IMR-90 (cell line): ENCODE measurements at regions not wholly inside any gene's neighbourhood (a gene's known extent, or its start where the extent isn't known, plus 50 kb on each side); places are given as distances from the start of the nearest gene placed in this dataset.

Experiments
- ATAC-seq: fragments of 200-7000 bp; cut with Tn5 transposase; 2 replicates; pipeline ENCODE4 v1.9.1; 2020; ENCODE audit warnings: low read depth, mild to moderate bottlenecking, moderate library complexity
- BruUV-seq: library from RNA; stranded (reverse); fragments of 400-500 nt; replicated peaks from 2 replicates; lab custom pipeline; 2021; lab: Mats Ljungman, UMichigan
- CTCF ChIA-PET: fragments of 300-600 bp; formaldehyde crosslinking; extraction: SDS; loops from one replicate; lab custom pipeline; 2021; ENCODE audit warnings: antibody characterized with exemption; lab: Yijun Ruan, JAX
- POLR2A ChIA-PET: fragments of 300-600 bp; sonication (Branson Sonifier 250); formaldehyde crosslinking; loops from one replicate; lab custom pipeline; 2022; ENCODE audit warnings: antibody characterized with exemption; ENCODE audit not compliant: unreplicated experiment; lab: Charles Lee
- DNase-seq: peaks from one replicate; pipeline ENCODE4 v3.0.0; 2013
- H2AFZ ChIP-seq: replicated peaks from 2 replicates; pipeline ENCODE3; 2013; ENCODE audit warnings: low read length, mild to moderate bottlenecking; ENCODE audit not compliant: poor library complexity
- H2AK5ac ChIP-seq: 2 replicates; pipeline ENCODE4 v1.6.1; 2013; ENCODE audit warnings: low read depth, low read length, inconsistent platforms
- H2AK9ac ChIP-seq: replicated peaks from 2 replicates; pipeline ENCODE3; 2013; ENCODE audit warnings: mild to moderate bottlenecking, low read depth, low read length, moderate library complexity; ENCODE audit not compliant: poor library complexity
- H2BK120ac ChIP-seq: 2 replicates; pipeline ENCODE4 v1.6.1; 2013; ENCODE audit warnings: low read depth, low read length, inconsistent platforms
- H2BK15ac ChIP-seq: 3 replicates; pipeline ENCODE4 v1.6.1; 2013; ENCODE audit warnings: low read depth, low read length, inconsistent platforms
- H2BK20ac ChIP-seq: 2 replicates; pipeline ENCODE4 v1.6.1; 2013; ENCODE audit warnings: low read depth, mild to moderate bottlenecking, inconsistent platforms, low read length, moderate library complexity
- H2BK5ac ChIP-seq: 2 replicates; pipeline ENCODE4 v1.6.1; 2013; ENCODE audit warnings: mild to moderate bottlenecking, low read depth, low read length, inconsistent platforms; ENCODE audit not compliant: poor library complexity, severe bottlenecking
- H3K14ac ChIP-seq: replicated peaks from 2 replicates; pipeline ENCODE4 v1.6.1; 2013; ENCODE audit warnings: low read depth, low read length, inconsistent platforms
- H3K18ac ChIP-seq: 2 replicates; pipeline ENCODE4 v1.6.1; 2013; ENCODE audit warnings: low read depth, low read length, control low read depth
- H3K23ac ChIP-seq: 2 replicates; pipeline ENCODE4 v1.6.1; 2013; ENCODE audit warnings: low read depth, low read length, inconsistent platforms
- H3K27ac ChIP-seq: 2 replicates; pipeline ENCODE4 v1.5.1; 2013; ENCODE audit warnings: mild to moderate bottlenecking, control low read depth, low read length; ENCODE audit not compliant: insufficient read depth
- H3K27me3 ChIP-seq: 2 replicates; pipeline ENCODE4 v1.6.1; 2013; ENCODE audit warnings: low read length; ENCODE audit not compliant: control insufficient read depth, insufficient read depth
- H3K36me3 ChIP-seq: 2 replicates; pipeline ENCODE4 v1.6.1; 2013; ENCODE audit warnings: low read length, mixed read lengths; ENCODE audit not compliant: control insufficient read depth, insufficient read depth
- H3K4ac ChIP-seq: 2 replicates; pipeline ENCODE4 v1.6.1; 2013; ENCODE audit warnings: low read depth, low read length, inconsistent platforms
- H3K4me1 ChIP-seq: 2 replicates; pipeline ENCODE4 v1.6.1; 2013; ENCODE audit warnings: low read length, mixed read lengths; ENCODE audit not compliant: control insufficient read depth, insufficient read depth
- H3K4me2 ChIP-seq: 2 replicates; pipeline ENCODE4 v1.6.1; 2013; ENCODE audit warnings: low read depth, mild to moderate bottlenecking, control low read depth, low read length, moderate library complexity
- H3K4me3 ChIP-seq: 2 replicates; pipeline ENCODE4 v1.5.1; 2013; ENCODE audit warnings: low read depth, mild to moderate bottlenecking, control low read depth, low read length, moderate library complexity; ENCODE audit not compliant: insufficient read depth
- H3K56ac ChIP-seq: 2 replicates; pipeline ENCODE4 v1.6.1; 2013; ENCODE audit warnings: low read length, inconsistent platforms; ENCODE audit not compliant: insufficient read depth; ENCODE audit errors: extremely low read depth
- H3K79me1 ChIP-seq, 2 experiments: 2 replicates each; pipeline ENCODE4 v1.6.1; 2013; ENCODE audit warnings: low read length in 2 of 2, inconsistent platforms in 1 of 2, low read depth in 1 of 2
- H3K9ac ChIP-seq: 2 replicates; pipeline ENCODE4 v1.6.1; 2013; ENCODE audit warnings: low read depth, low read length, control low read depth
- H3K9me1 ChIP-seq: 2 replicates; pipeline ENCODE4 v1.6.1; 2013; ENCODE audit warnings: low read length, inconsistent platforms; ENCODE audit not compliant: insufficient read depth
- H3K9me3 ChIP-seq: 2 replicates; pipeline ENCODE4 v1.6.1; 2013; ENCODE audit warnings: low read length; ENCODE audit not compliant: control insufficient read depth, insufficient read depth
- H4K20me1 ChIP-seq: 2 replicates; pipeline ENCODE4 v1.6.1; 2013; ENCODE audit warnings: low read length, inconsistent platforms; ENCODE audit not compliant: insufficient read depth
- H4K5ac ChIP-seq: 2 replicates; pipeline ENCODE4 v1.6.1; 2013; ENCODE audit warnings: mild to moderate bottlenecking, low read depth, low read length, control low read depth
- H4K8ac ChIP-seq, 2 experiments: 2 replicates each; pipeline ENCODE4 v1.6.1; 2013; ENCODE audit warnings: low read depth in 2 of 2, low read length in 2 of 2, control low read depth in 1 of 2, inconsistent platforms in 1 of 2
- H4K91ac ChIP-seq: 2 replicates; pipeline ENCODE4 v1.6.1; 2013; ENCODE audit warnings: low read depth, low read length, inconsistent platforms; ENCODE audit not compliant: insufficient read depth
- BHLHE40 ChIP-seq: fragments of 150-350 bp; IDR thresholded peaks from 2 replicates; pipeline ENCODE4 v1.6.1; 2016; ENCODE audit warnings: mild to moderate bottlenecking, low read depth, low read length
- CEBPB ChIP-seq: IDR thresholded peaks from 2 replicates; pipeline ENCODE4 v1.6.1; 2012; ENCODE audit warnings: low read depth, low read length, improper control_type of control experiment
- FOS ChIP-seq: fragments of 150-350 bp; IDR thresholded peaks from 2 replicates; pipeline ENCODE4 v1.6.1; 2016; ENCODE audit warnings: low read depth, low read length
- MXI1 ChIP-seq: IDR thresholded peaks from 2 replicates; pipeline ENCODE4 v1.6.1; 2012; ENCODE audit warnings: low read depth, mild to moderate bottlenecking, low read length, moderate library complexity, borderline replicate concordance
- POLR2A ChIP-seq: IDR thresholded peaks from 2 replicates; pipeline ENCODE4 v1.6.1; 2012; ENCODE audit warnings: mild to moderate bottlenecking, low read depth, low read length
- RAD21 ChIP-seq: IDR thresholded peaks from 2 replicates; pipeline ENCODE4 v1.6.1; 2012; ENCODE audit warnings: low read length, improper control_type of control experiment
- RCOR1 ChIP-seq: IDR thresholded peaks from 2 replicates; pipeline ENCODE4 v1.6.1; 2012; ENCODE audit warnings: mild to moderate bottlenecking, low read length, improper control_type of control experiment; ENCODE audit not compliant: insufficient replicate concordance
- RFX5 ChIP-seq: IDR thresholded peaks from 2 replicates; pipeline ENCODE4 v1.8.0; 2012; ENCODE audit warnings: low read depth, mild to moderate bottlenecking, low read length, moderate library complexity
- WGBS, 2 experiments: methylation state at CpG; one replicate each; pipeline versions ENCODE4 v1.1.5 to v1.1.7; 2013; ENCODE audit warnings: missing lambda C conversion rate in 2 of 2; ENCODE audit not compliant: insufficient read length in 1 of 2; ENCODE audit errors: extremely low coverage in 2 of 2; 5-methylcytosine and 5-hydroxymethylcytosine counted together
- dilution Hi-C: fragments of 300-500 bp; cut with HindIII; formaldehyde crosslinking; loops from one replicate; pipeline ENCODE4 v1.14.3; 2018; ENCODE audit warnings: low sequenced_read_pairs; ENCODE audit not compliant: unreplicated experiment
- in situ Hi-C: fragments of 300-500 bp; cut with MboI; formaldehyde crosslinking; loops from 3 replicates; pipeline ENCODE4 v1.14.3; 2019; ENCODE audit warnings: low sequenced_read_pairs, inconsistent platforms, mixed read lengths
- intact Hi-C: fragments of 100-400 bp; cut with micrococcal nuclease; formaldehyde crosslinking; loops from 2 replicates; pipeline ENCODE4 v1.10.0; 2022
- TF ChIP-seq, protein P1 (sequence below): fragments of 150-350 bp; IDR thresholded peaks from 2 replicates; pipeline ENCODE4 v1.6.1; 2017; ENCODE audit warnings: mild to moderate bottlenecking, antibody characterized with exemption, low read length, low read depth
- TF ChIP-seq, protein P2 (sequence below): fragments of 150-350 bp; IDR thresholded peaks from 2 replicates; pipeline ENCODE4 v1.6.1; 2016; ENCODE audit warnings: low read depth, mild to moderate bottlenecking, low read length, moderate library complexity, borderline replicate concordance
- TF ChIP-seq, protein P3 (sequence below): conservative IDR thresholded peaks from 2 replicates; pipeline ENCODE4 v1.5.1; 2012; ENCODE audit warnings: mild to moderate bottlenecking, low read depth, low read length, improper control_type of control experiment

DNA sequence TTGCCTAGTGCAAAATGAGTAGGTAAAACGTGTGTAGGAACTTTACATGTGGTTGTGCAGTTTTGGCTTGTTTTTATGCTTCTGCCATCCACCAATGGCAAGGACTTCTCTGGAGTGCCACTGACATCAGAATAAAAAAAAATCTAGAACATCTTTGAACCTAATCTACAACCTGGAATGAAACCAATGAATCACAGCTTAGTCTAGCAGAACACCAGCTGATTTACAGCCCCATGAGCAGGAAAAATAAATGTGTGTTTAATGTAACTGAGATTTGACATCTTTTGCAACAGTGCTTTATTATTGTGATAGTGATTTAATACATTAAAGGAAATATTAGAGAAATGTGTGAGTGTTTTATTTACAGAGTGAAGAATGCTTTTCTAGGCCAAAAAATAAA, 995.1 kb downstream of the PCDH7 start:
- H2AK5ac ChIP-seq = no peak overlapping the region

More for the DNA sequence above, 995.1 kb downstream of the PCDH7 start:
- no peak overlapping the region for H4K91ac ChIP-seq
- H2BK120ac ChIP-seq = no peak overlapping the region
- no peak overlapping the region for H2AFZ ChIP-seq
- no peak for TF ChIP-seq FOS
- TF ChIP-seq CEBPB = no peak
- TF ChIP-seq, protein P1, sequence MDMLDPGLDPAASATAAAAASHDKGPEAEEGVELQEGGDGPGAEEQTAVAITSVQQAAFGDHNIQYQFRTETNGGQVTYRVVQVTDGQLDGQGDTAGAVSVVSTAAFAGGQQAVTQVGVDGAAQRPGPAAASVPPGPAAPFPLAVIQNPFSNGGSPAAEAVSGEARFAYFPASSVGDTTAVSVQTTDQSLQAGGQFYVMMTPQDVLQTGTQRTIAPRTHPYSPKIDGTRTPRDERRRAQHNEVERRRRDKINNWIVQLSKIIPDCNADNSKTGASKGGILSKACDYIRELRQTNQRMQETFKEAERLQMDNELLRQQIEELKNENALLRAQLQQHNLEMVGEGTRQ = no peak
- TF ChIP-seq RAD21 = no peak
- TF ChIP-seq, protein P2, sequence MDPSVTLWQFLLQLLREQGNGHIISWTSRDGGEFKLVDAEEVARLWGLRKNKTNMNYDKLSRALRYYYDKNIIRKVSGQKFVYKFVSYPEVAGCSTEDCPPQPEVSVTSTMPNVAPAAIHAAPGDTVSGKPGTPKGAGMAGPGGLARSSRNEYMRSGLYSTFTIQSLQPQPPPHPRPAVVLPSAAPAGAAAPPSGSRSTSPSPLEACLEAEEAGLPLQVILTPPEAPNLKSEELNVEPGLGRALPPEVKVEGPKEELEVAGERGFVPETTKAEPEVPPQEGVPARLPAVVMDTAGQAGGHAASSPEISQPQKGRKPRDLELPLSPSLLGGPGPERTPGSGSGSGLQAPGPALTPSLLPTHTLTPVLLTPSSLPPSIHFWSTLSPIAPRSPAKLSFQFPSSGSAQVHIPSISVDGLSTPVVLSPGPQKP = no peak
- TF ChIP-seq POLR2A = no peak
- TF ChIP-seq RCOR1 = no peak
- no peak for TF ChIP-seq RFX5
- TF ChIP-seq MXI1 = no peak
- TF ChIP-seq, protein P3, sequence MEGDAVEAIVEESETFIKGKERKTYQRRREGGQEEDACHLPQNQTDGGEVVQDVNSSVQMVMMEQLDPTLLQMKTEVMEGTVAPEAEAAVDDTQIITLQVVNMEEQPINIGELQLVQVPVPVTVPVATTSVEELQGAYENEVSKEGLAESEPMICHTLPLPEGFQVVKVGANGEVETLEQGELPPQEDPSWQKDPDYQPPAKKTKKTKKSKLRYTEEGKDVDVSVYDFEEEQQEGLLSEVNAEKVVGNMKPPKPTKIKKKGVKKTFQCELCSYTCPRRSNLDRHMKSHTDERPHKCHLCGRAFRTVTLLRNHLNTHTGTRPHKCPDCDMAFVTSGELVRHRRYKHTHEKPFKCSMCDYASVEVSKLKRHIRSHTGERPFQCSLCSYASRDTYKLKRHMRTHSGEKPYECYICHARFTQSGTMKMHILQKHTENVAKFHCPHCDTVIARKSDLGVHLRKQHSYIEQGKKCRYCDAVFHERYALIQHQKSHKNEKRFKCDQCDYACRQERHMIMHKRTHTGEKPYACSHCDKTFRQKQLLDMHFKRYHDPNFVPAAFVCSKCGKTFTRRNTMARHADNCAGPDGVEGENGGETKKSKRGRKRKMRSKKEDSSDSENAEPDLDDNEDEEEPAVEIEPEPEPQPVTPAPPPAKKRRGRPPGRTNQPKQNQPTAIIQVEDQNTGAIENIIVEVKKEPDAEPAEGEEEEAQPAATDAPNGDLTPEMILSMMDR = no peak
- no peak for TF ChIP-seq BHLHE40
- no peak overlapping the region for H3K4me2 ChIP-seq
- BruUV-seq = no TSS peak
- H3K27ac ChIP-seq = no peak overlapping the region
- no peaks in the 10 kb centered on the region for H3K36me3 ChIP-seq
- no peak overlapping the region for H2BK20ac ChIP-seq
- no peaks in the 10 kb centered on the region for H4K20me1 ChIP-seq
- H3K4ac ChIP-seq = no peak overlapping the region
- no peaks in the 10 kb centered on the region; the same call in 1 of the 2 replicates for H3K9me3 ChIP-seq
- POLR2A ChIA-PET = no interaction called here
- no peak overlapping the region for H4K5ac ChIP-seq
- ATAC-seq = no peak
- H3K27me3 ChIP-seq = no peaks in the 10 kb centered on the region
- no peaks in the 10 kb centered on the region for H3K4me1 ChIP-seq
- DNase-seq = no peak
- no peak overlapping the region for H2BK15ac ChIP-seq
- H3K9ac ChIP-seq = no peak overlapping the region
- H3K79me1 ChIP-seq = no peaks in the 10 kb centered on the region
- no peak overlapping the region for H3K23ac ChIP-seq
- H3K56ac ChIP-seq = no peak overlapping the region
- CTCF ChIA-PET = no interaction called here
- H2BK5ac ChIP-seq = no peak overlapping the region
- no peak overlapping the region for H3K14ac ChIP-seq
- no peak overlapping the region for H3K18ac ChIP-seq
- H3K4me3 ChIP-seq = no peak overlapping the region
- no CpG with 5 or more reads among the region's 1 CpG for WGBS, 2 experiments
- no peak overlapping the region for H2AK9ac ChIP-seq
- no peak overlapping the region for H4K8ac ChIP-seq
- intact Hi-C loops = no loop called here
- in situ Hi-C loops = no loop called here
- H3K9me1 ChIP-seq = no peaks in the 10 kb centered on the region
- dilution Hi-C loops = no loop called here
